NCI-H69 (cell line): ENCODE measurements at regions not wholly inside any gene's neighbourhood (a gene's known extent, or its start where the extent isn't known, plus 50 kb on each side); places are given as distances from the start of the nearest gene placed in this dataset.

Source experiments
- DNase-seq: peaks from one replicate; lab custom pipeline; 2025; lab: John Stamatoyannopoulos, UW

DNA sequence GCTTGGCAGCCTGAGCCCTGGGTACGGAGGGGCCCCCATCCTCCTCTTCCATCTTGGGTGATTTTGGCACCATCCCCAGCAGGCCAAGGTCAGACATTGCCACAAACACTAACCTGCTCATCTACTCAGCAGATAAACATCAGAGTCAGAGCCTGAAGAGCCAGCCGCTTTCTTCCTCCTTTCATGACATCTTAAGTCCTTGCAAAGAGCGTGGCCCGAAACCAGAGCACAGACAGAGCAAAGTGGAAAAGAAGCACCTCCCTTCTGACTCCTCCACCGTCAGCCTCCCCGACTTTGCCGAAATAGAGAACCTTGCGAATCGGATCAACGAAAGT lies 60.4 kb upstream of the RPH3AL start:
- DNase-seq, result no peak

GRCh38 chr17:412211-413015 lies 59.8 kb upstream of the RPH3AL start:
- peak; percentile 41 for DNase-seq

- DNase-seq, result no peak
Observed at GRCh38 chr17:411421-412120, 59.0 kb upstream of the RPH3AL start.

DNA sequence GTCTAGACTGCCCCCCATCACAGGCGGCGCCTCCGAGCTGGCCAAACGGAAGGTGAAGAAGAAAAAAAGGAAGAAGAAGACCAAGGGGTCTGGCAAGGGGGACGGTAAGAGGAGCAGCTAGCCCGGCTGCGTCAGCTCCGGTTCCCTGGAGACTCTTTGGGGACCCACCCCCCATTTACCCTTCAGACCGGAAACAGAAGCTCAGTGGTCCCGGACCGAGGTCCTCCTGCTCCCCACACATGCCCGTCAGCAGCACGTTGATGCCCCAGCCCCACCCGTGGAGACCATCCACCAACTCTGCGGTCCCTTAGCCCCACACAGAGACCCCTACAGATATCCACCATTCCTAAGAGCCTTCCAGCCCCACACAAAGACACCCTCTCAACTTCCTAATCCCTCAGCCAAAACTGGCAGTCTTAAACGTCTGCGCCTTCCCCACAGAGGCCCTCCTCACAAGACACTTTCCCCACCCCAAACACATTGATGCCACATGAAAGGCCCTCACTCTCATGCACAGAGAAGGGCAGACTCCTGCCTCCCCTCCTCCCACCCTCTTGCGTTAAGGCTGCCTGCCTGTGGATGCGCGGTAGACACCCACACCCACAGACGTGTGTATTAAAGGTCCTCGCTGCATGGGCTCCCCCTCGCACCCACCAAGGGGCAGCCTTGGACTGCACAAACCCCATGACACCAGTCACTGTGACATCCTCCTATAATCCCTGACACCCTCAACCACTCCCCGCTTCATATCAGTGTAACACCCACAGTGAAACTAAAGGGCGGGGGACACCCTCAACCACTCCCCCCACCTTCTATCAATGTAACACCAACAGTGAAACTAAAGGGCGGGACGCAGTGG lies 58.2 kb upstream of the RPH3AL start:
- DNase-seq, result peak; percentile 43

- DNase-seq, result peak; percentile 95
Observed at GRCh38 chr17:409848-410542, 57.4 kb upstream of the RPH3AL start.

GRCh38 chr17:409308-409847 lies 56.8 kb upstream of the RPH3AL start:
- DNase-seq, result no peak

GRCh38 chr17:404703-405102 lies 52.1 kb upstream of the RPH3AL start:
- no peak for DNase-seq
